Tibial nerve (tissue), 4 donors: ENCODE measurements at regions not wholly inside any gene's neighbourhood (a gene's known extent, or its start where the extent isn't known, plus 50 kb on each side); places are given as distances from the start of the nearest gene placed in this dataset.

Experiments
- DNase-seq, 2 donors: peaks; one replicate each; pipeline ENCODE4 v3.0.0-alpha.2; 2019; ENCODE audit warnings: low spot score in 2 of 2
- H3K27ac ChIP-seq, 4 donors: fragments of 200-600 bp; sonication (generic) in 3 of 4; one replicate each; pipeline ENCODE4 v1.5.1; 2017 to 2019; ENCODE audit warnings: mild to moderate bottlenecking in 1 of 4
- H3K27me3 ChIP-seq, 2 donors: fragments of 200-600 bp; sonication (generic) in 1 of 2; one replicate each; pipeline versions ENCODE4 v1.5.1 to v1.6.0; 2017 to 2019
- H3K36me3 ChIP-seq, 3 donors: fragments of 200-600 bp; sonication (generic); one replicate each; pipeline ENCODE4 v1.5.1; 2018 to 2019
- H3K4me1 ChIP-seq, 4 donors: fragments of 200-600 bp; sonication (generic) in 3 of 4; one replicate each; pipeline ENCODE4 v1.5.1; 2017 to 2019
- H3K4me3 ChIP-seq, 4 donors: fragments of 200-600 bp; sonication (generic) in 3 of 4; one replicate each; pipeline ENCODE4 v1.5.1; 2017 to 2019; ENCODE audit warnings: mild to moderate bottlenecking in 1 of 4, moderate library complexity in 1 of 4
- H3K9me3 ChIP-seq, 4 donors: fragments of 200-600 bp; sonication (generic) in 3 of 4; one replicate each; pipeline ENCODE4 v1.5.1; 2017 to 2019
- EP300 ChIP-seq, 2 donors: sonication (generic); formaldehyde crosslinking; IDR thresholded peaks; one replicate each; pipeline ENCODE4 v1.6.1; 2017; ENCODE audit warnings: antibody characterized with exemption in 2 of 2, mild to moderate bottlenecking in 1 of 2
- POLR2A ChIP-seq, 2 donors: fragments of 450-650 bp; IDR thresholded peaks; one replicate each; pipeline ENCODE4 v1.6.1; 2017; ENCODE audit warnings: antibody characterized with exemption in 2 of 2, mild to moderate bottlenecking in 2 of 2, moderate library complexity in 2 of 2
- WGBS, 2 donors: methylation state at CpG; one replicate each; pipeline ENCODE4 v1.1.5; 2018; 5-methylcytosine and 5-hydroxymethylcytosine counted together
- TF ChIP-seq, protein P1 (sequence below), 5 experiments: fragments of 200-600 bp in 3 of 5; fragments of 450-650 bp in 2 of 5; sonication (generic) in 3 of 5; IDR thresholded peaks; one replicate each; pipeline ENCODE4 v1.5.1; 2016 to 2019; ENCODE audit warnings: antibody characterized with exemption in 5 of 5, mild to moderate bottlenecking in 3 of 5, moderate library complexity in 2 of 5

DNA sequence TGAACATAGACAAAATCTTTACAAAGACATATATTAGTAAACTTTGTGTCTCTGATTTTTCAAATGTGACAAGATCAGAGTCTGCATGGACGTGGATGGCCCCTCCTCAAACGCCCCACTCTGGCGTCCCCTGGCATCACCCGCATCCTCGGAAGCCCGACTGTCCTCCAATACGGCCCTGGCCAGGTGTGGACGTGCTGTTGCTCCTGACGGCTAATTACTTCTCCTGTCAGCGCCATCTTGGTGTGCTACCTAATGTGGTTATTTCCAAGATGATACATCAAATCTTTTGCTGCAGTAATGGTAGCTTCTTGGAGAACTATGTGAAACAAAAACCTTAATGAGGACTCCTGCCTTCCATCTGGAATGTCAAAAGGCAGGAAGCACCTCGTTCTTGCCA, 747.4 kb upstream of the SALL3 start:
- 81 to 87% methylated on average over 11 of the region's 11 CpGs for WGBS, 2 donors
- no peaks in the 10 kb centered on the region for H3K4me1 ChIP-seq
- H3K9me3 ChIP-seq: no peaks in the 10 kb centered on the region
- H3K4me3 ChIP-seq: no peak overlapping the region
- DNase-seq: no peak
- no peaks in the 10 kb centered on the region for H3K27me3 ChIP-seq
- H3K36me3 ChIP-seq: no peaks in the 10 kb centered on the region
- no peak overlapping the region for H3K27ac ChIP-seq
- TF ChIP-seq, protein P1, sequence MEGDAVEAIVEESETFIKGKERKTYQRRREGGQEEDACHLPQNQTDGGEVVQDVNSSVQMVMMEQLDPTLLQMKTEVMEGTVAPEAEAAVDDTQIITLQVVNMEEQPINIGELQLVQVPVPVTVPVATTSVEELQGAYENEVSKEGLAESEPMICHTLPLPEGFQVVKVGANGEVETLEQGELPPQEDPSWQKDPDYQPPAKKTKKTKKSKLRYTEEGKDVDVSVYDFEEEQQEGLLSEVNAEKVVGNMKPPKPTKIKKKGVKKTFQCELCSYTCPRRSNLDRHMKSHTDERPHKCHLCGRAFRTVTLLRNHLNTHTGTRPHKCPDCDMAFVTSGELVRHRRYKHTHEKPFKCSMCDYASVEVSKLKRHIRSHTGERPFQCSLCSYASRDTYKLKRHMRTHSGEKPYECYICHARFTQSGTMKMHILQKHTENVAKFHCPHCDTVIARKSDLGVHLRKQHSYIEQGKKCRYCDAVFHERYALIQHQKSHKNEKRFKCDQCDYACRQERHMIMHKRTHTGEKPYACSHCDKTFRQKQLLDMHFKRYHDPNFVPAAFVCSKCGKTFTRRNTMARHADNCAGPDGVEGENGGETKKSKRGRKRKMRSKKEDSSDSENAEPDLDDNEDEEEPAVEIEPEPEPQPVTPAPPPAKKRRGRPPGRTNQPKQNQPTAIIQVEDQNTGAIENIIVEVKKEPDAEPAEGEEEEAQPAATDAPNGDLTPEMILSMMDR (IDR thresholded peaks at IDR 0.05): no peak
- TF ChIP-seq EP300 (IDR thresholded peaks at IDR 0.05) (no peak), POLR2A (IDR thresholded peaks at IDR 0.05) (no peak)

DNA sequence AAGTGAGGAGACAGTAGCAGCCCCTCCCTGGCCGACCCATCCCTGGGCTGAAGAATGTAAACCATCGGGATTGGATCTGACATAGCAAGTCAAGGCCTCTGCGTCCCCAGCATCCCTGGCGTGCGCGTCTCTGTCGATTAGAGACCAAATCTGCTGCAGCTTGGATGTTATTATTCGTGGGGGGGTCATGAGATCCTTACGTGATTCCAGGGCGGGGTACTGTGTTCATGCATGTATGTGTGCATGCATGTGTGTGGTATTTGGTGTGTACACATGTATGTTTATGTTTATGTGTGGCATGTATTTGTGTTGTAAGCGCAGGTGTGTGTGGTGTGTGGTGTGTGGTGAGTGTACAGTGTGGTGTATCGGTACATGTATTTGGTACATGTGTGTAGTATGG, 741.8 kb upstream of the SALL3 start:
- Histone ChIP-seq H3K4me1 (peaks cover 0 to 27% (median 4%) of the 10 kb centered on the region in 4 donors), H3K27me3 (no peaks in the 10 kb centered on the region), H3K36me3 (no peaks in the 10 kb centered on the region), H3K27ac (no peak overlapping the region), H3K4me3 (no peak overlapping the region), H3K9me3 (no peaks in the 10 kb centered on the region)
- DNase-seq: no peak
- 96% methylated on average over 12 of the region's 12 CpGs for WGBS, 2 donors
- TF ChIP-seq EP300 (IDR thresholded peaks at IDR 0.05) (no peak), POLR2A (IDR thresholded peaks at IDR 0.05) (no peak)
- TF ChIP-seq, protein P1 (IDR thresholded peaks at IDR 0.05): no peak

DNA sequence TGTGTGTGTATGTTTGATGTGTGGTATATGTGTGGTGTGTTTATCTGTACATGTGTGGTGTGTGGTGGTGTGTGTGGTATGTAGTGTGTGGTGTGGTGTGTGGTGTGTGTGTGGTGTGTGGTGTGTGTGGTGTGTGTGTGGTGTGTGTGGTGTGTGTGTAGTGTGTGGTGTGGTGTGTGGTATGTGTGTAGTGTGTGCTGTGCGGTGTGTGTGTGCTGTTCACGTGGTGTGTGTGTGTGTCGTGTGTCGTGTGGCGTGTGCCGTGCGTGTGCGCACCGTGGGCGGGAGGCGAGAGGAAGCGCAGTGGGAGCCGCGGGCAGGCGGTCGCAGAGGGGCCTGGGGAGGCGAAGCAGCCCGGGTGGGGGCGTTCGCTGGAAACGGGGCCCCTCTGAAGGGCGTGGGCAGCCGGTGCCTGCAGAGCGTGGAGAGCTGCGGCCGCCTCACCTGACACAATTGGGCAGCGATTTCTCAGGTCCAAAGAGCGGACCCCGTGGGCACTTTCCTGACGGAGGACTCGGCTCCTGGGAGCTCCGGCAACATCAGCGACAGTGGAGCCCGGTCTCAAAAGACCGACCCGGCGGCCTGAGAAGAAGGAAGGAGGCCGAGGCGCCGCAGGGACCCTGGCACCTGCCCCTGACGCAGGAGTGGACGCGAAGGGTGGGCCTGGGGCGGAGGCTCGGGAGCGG, 741.1 kb upstream of the SALL3 start:
- Histone ChIP-seq H3K36me3 (no peaks in the 10 kb centered on the region), H3K27me3 (no peaks in the 10 kb centered on the region), H3K4me1 (peaks cover 0 to 34% (median 4%) of the 10 kb centered on the region in 4 donors), H3K9me3 (no peaks in the 10 kb centered on the region), H3K27ac (no peak overlapping the region), H3K4me3 (no peak overlapping the region)
- WGBS, 2 donors: 90 to 95% methylated on average over 46 of the region's 46 CpGs
- DNase-seq: no peak
- TF ChIP-seq, protein P1 (IDR thresholded peaks at IDR 0.05): no peak
- TF ChIP-seq POLR2A (IDR thresholded peaks at IDR 0.05): no peak
- no peak for TF ChIP-seq EP300 (IDR thresholded peaks at IDR 0.05)

DNA sequence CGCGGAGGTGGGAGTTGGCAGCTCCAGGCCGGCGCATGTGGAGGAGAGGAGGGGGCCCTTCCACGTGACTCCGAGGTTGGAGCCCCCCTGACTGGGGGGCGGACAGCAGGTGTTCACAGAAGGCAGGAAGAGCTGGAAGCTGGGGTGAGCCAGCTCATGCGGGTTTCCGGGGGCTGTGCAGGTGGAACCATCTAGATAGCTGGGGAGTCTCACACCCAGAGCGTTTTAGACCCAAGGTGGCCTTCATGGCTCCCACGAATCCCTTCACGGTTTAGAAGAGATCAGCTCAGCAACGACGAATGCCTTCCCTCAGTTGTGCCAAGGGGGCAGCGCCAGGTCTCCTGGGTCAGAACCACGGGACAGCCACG, 740.5 kb upstream of the SALL3 start:
- TF ChIP-seq POLR2A (IDR thresholded peaks at IDR 0.05) (no peak), EP300 (IDR thresholded peaks at IDR 0.05) (no peak)
- TF ChIP-seq, protein P1 (IDR thresholded peaks at IDR 0.05): no peak
- no peak overlapping the region for H3K4me3 ChIP-seq
- DNase-seq: no peak
- H3K36me3 ChIP-seq: no peaks in the 10 kb centered on the region
- H3K27me3 ChIP-seq: no peaks in the 10 kb centered on the region
- H3K9me3 ChIP-seq: no peaks in the 10 kb centered on the region
- 94 to 96% methylated on average over 17 of the region's 17 CpGs for WGBS, 2 donors
- peaks cover 0 to 34% (median 4%) of the 10 kb centered on the region in 4 donors for H3K4me1 ChIP-seq
- no peak overlapping the region for H3K27ac ChIP-seq

DNA sequence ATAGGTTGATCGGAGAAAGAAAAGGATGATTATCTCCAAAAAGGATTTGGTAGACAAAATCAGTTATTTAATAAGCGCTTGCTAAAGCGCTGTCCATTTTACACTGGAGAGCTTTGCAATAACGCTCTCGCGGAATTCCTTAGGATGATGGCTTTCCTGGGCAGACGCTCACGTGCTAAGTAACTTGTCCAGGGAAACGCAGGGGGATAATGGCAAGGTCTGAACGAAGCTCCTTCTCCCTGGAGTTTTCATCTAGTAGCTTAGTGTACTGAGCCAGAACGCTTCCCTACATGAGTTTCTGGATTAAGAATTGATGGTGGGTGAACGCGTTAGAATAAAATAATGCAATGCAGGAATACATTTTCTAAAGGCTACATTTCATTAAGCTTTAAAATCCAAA, 739.5 kb upstream of the SALL3 start:
- TF ChIP-seq POLR2A (IDR thresholded peaks at IDR 0.05): no peak
- TF ChIP-seq, protein P1 (IDR thresholded peaks at IDR 0.05): no peak
- no peak for TF ChIP-seq EP300 (IDR thresholded peaks at IDR 0.05)
- no peak for DNase-seq
- Histone ChIP-seq H3K27me3 (no peaks in the 10 kb centered on the region), H3K27ac (no peak overlapping the region), H3K9me3 (no peaks in the 10 kb centered on the region), H3K4me1 (peaks cover 0 to 34% (median 4%) of the 10 kb centered on the region in 4 donors), H3K36me3 (no peaks in the 10 kb centered on the region), H3K4me3 (no peak overlapping the region)
- WGBS, 2 donors: 80 to 88% methylated on average over 13 of the region's 13 CpGs
